K562 (cell line): ENCODE measurements at regions not wholly inside any gene's neighbourhood (a gene's known extent, or its start where the extent isn't known, plus 50 kb on each side); places are given as distances from the start of the nearest gene placed in this dataset.

Experiments
- HOMEZ ChIP-seq: fragments of 250-450 bp; sonication (Bioruptor Pico); IDR thresholded peaks from 2 replicates; pipeline ENCODE4 v1.4.0; 2020; ENCODE audit warnings: mild to moderate bottlenecking, moderate library complexity
- KAT8 ChIP-seq: fragments of 450-650 bp; IDR thresholded peaks from 2 replicates; pipeline ENCODE4 v1.6.1; 2016; ENCODE audit warnings: low read depth, mild to moderate bottlenecking
- NR0B1 ChIP-seq: fragments of 450-650 bp; IDR thresholded peaks from one replicate; pipeline ENCODE4 v1.6.1; 2018; ENCODE audit warnings: mild to moderate bottlenecking, moderate library complexity; ENCODE audit not compliant: partially characterized antibody
- POLR2A ChIP-seq: fragments of 450-650 bp; conservative IDR thresholded peaks from 2 replicates; pipeline ENCODE4 v1.6.1; 2016
- ZBTB43 ChIP-seq: sonication (generic); formaldehyde crosslinking; IDR thresholded peaks from 2 replicates; pipeline ENCODE4 v1.8.0; 2023; ENCODE audit warnings: mild to moderate bottlenecking, missing genetic modification reagents
- ZNF518B ChIP-seq: fragments of 250-450 bp; sonication (Bioruptor Pico); IDR thresholded peaks from 2 replicates; pipeline ENCODE4 v1.5.0; 2021; ENCODE audit warnings: mild to moderate bottlenecking, moderate library complexity
- ZNF639 ChIP-seq, 2 experiments: fragments of 200-800 bp in 1 of 2; sonication (Bioruptor generic) in 1 of 2; sonication (generic) in 1 of 2; formaldehyde crosslinking in 1 of 2; IDR thresholded peaks in 1 of 2; conservative IDR thresholded peaks in 1 of 2; 2 replicates each; pipeline versions ENCODE4 v1.5.0 to v1.6.1; 2016 to 2020; ENCODE audit warnings: missing compliant biosample characterization in 1 of 2, missing genetic modification characterization in 1 of 2, missing genetic modification reagents in 1 of 2
- ZSCAN32 ChIP-seq: fragments of 450-650 bp; formaldehyde crosslinking; IDR thresholded peaks from 2 replicates; pipeline ENCODE4 v1.4.0; 2020; ENCODE audit warnings: mild to moderate bottlenecking, moderate library complexity

GRCh38 chr5:20369518-20369885 is 381.5 kb upstream of the CDH18 start (continued):
- no peak for TF ChIP-seq ZNF639 (CRISPR knock-in tag; conservative IDR thresholded peaks at IDR 0.05 in 1 of 2, IDR thresholded peaks at IDR 0.05 in 1 of 2)
- TF ChIP-seq KAT8 = no peak
- TF ChIP-seq ZSCAN32 = no peak
- no peak for TF ChIP-seq NR0B1
- no peak for TF ChIP-seq ZNF518B (CRISPR knock-in tag)
- TF ChIP-seq POLR2A = no peak
- no peak for TF ChIP-seq ZBTB43
- TF ChIP-seq HOMEZ (CRISPR knock-in tag) = no peak
